GM19397 (cell line): ENCODE measurements at regions not wholly inside any gene's neighbourhood (a gene's known extent, or its start where the extent isn't known, plus 50 kb on each side); places are given as distances from the start of the nearest gene placed in this dataset.
"Not testable (repeated sequence)": the region's sequence is repeated elsewhere in the genome, so short reads cannot be mapped to it uniquely, and the experiment has no call there.

Experiments
- ATAC-seq: cut with Tn5 transposase; IDR thresholded peaks from one replicate; pipeline ENCODE4 v1.9.1; 2021; ENCODE audit warnings: mild to moderate bottlenecking, moderate library complexity; ENCODE audit not compliant: unreplicated experiment

DNA sequence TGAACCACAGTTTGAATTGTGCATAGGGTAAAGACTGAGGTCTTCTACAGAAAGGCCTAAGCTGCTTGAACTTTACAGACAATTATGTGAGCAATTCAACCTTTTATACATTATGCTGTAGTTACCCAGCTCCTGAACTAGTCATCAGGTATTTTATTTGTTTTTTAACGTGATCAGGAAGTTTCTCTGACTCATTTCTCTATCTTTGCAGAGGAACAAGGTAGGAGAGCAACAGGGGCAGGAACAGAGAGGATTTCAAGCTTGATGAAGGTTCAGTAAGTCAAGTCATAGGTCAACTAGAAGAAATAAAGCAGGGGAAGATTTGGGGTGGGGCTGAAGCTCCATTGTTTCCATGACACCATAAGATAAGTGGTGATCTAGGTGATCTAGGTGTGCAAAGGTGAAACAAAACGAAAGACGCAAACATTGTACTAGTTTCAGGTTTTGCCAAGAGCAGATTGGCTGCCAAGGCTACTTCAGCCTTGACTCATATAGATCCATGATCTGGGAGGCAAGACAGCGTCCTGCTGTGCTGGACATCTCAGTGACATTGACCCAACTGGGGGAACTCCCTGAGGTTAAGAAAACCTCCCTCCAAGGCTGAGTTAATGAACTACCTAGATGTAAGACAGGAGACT is 198.1 kb downstream of the DAD1 start:
- ATAC-seq, result peak; percentile 36

GRCh38 chr14:22390195-22390594 is 198.8 kb downstream of the DAD1 start:
- no peak for ATAC-seq

- no peak for ATAC-seq
These were observed 200.1 kb downstream of the DAD1 start for GRCh38 chr14:22388669-22389595.

DNA sequence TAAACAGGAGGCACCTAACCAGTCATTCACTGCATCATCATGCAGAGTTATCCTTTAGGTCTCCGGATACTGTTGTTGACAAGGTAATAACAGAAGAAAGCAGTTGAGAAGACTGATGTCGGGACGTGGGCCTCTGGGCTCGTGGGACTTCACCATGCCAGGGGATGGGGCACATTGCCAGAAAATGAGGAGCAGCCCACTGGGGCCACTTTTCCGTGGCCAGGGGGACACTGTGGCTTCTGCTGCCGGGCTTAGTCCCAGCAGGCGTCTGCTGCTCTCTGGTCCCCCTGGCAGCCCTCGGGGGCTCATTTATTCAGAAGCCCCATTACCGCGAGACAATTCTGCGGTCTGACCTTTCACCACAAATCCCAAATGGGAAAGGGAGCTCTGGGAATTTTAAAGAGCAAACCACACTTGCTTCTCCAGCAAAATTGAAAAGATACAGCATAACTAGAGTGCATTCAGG is 201.2 kb downstream of the DAD1 start:
- ATAC-seq, result no peak

- no peak for ATAC-seq
These were observed 201.9 kb downstream of the DAD1 start for GRCh38 chr14:22386924-22387775.

- no peak for ATAC-seq
These were observed 204.0 kb downstream of the DAD1 start for GRCh38 chr14:22384974-22385526.

- peak; percentile 7 for ATAC-seq
These were observed 204.9 kb downstream of the DAD1 start for GRCh38 chr14:22384167-22384549.

GRCh38 chr14:22383515-22384166 is 205.4 kb downstream of the DAD1 start:
- ATAC-seq, result peak; percentile 49

DNA sequence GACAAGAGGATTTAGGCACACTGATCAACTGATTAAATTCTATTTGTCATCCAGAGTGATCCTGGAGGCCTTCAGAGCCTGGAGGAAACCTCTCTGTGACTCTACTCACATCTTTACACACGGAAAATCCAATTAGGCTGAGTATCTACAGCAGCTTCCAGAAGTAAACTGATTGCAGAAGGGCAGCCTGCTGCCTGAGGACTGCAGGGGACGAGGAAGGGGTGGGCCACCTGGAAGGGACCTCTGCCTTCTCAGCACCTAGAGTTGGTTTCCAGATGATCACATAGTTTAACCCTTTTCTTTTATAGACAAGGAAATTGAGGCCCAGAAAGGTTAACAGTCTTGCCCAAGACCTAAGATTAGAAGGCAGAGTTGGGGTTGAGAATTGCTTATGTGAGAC is 206.1 kb downstream of the DAD1 start:
- no peak for ATAC-seq

DNA sequence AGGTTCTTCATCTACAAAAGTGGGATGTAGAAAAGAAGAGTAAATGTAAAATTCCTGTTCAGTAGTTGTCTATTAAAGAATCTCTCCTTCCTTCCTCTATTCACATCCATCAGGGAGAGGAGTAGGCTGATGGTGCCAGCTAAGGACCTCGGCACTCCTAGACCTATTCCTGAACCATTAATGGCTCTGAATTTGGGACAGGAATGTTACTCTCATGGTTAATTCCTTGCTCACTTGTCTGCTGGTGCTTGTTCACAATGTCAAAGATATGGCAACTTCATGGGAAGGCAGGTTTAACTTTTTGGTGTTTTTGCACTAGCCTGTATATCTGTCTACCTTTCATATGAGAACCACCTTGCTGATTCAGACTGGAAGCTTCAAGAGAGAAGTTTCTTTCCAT is 206.6 kb downstream of the DAD1 start:
- ATAC-seq, result no peak

DNA sequence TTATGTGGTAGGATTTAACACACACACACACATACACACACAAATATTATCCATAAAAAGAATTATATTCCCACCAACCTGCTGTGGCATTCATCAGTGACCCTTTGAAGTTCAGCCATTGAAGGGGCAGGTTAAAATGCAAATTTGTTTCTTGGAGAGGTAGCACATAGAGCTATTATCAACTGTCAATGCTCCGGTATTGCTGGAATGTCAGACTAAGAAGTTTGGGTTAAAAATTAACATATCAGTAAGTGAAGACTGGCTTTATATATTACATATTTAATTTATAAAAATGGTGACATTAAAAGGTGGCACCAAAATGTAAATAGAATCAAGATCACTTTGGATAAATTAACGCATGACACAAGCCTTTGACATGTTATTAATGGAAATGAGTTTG is 207.3 kb downstream of the DAD1 start:
- ATAC-seq, result no peak

GRCh38 chr14:22381408-22381760 is 207.6 kb downstream of the DAD1 start:
- ATAC-seq, result no peak

- no peak for ATAC-seq
These were observed 208.2 kb downstream of the DAD1 start for GRCh38 chr14:22380571-22381407.

DNA sequence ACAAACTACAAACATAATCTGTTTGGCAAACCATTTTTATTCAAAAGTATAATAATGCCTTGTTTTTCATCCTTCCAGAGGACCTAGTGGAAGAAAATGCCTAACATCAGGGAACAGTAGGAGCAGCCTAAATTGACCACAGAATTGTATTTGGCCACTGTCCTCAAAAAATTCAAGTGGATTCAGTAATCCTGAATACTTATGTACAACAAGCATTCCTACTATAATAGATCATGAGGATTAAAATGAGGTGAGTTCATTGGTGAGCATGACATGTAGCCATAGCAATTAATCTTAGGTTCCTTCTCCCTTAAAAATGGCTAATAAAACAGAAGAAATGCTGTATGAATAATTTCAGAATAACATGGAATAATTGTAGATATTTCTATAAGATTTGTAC is 209.3 kb downstream of the DAD1 start:
- no peak for ATAC-seq

- no peak for ATAC-seq
These were observed 210.8 kb downstream of the DAD1 start for GRCh38 chr14:22378181-22378580.

DNA sequence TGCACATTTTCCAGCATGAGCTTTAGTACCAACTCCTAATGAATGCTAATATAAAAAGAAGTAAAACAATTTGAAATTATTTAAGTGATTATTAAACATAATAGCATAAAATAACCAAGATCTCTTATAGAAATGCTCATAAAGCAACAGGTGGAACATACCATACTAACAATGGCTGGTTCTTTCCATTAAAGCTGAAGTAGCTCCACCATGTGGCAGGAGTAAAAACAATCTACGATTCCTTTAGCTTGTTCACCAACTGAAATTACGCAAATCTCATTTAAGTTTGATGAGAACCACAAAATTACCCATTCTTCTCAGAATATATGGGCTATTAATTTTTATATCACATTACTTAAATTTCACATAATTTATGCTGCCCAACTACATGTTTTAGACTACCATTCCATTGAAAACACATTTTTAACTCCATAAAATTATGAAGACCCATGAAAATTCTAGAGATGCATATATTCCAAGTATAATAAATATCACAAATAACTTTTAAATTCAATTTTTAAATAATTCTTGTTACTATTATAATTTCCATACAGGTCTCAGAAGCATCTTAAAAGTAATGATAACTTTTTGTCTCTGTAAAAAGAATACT is 213.6 kb downstream of the DAD1 start:
- no peak for ATAC-seq

- no peak for ATAC-seq
These were observed 218.8 kb downstream of the DAD1 start for GRCh38 chr14:22370084-22370847.

DNA sequence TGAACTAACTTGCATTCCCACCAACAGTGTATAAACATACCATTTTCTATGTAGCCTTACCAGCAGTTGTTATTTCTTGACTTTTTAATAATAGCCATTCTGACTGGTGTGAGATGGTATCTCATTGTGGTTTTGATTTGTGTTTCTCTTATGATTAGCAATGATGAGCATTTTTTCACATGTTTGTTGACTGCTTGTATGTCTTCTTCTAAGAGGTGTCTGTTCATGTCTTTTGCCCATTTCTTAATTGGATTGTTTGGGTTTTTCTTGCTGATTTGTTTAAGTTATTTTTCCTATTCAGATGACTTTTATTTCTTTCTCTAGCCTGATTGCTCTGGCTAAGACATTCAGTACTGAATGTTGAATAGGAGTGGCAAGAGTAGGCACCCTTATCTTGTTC is 230.3 kb downstream of the DAD1 start:
- ATAC-seq, result no peak

GRCh38 chr14:22349281-22349680 is 239.7 kb downstream of the DAD1 start:
- not testable (repeated sequence) for ATAC-seq
